Mesendoderm (in vitro differentiated cells): ENCODE measurements at regions not wholly inside any gene's neighbourhood (a gene's known extent, or its start where the extent isn't known, plus 50 kb on each side); places are given as distances from the start of the nearest gene placed in this dataset.

Source experiments
- DNase-seq: peaks from one replicate; pipeline ENCODE4 v3.0.0; 2013
- H2AK5ac ChIP-seq: 2 replicates; pipeline ENCODE4 v1.6.1; 2013; ENCODE audit warnings: low read length, inconsistent platforms
- H2BK120ac ChIP-seq: 2 replicates; pipeline ENCODE4 v1.6.1; 2013; ENCODE audit warnings: low read depth, mild to moderate bottlenecking, low read length, moderate library complexity, mixed read lengths
- H2BK15ac ChIP-seq: replicated peaks from 2 replicates; pipeline ENCODE4 v1.6.1; 2013; ENCODE audit warnings: low read depth, mild to moderate bottlenecking, moderate library complexity
- H2BK5ac ChIP-seq: 2 replicates; pipeline ENCODE4 v1.6.1; 2013; ENCODE audit warnings: low read length, inconsistent platforms
- H3K18ac ChIP-seq: 2 replicates; pipeline ENCODE4 v1.6.1; 2013; ENCODE audit warnings: mild to moderate bottlenecking, low read length, mixed read lengths
- H3K23ac ChIP-seq: one replicate; pipeline ENCODE4 v1.6.1; 2013; ENCODE audit warnings: low read length
- H3K27ac ChIP-seq: 2 replicates; pipeline ENCODE4 v1.5.1; 2013; ENCODE audit warnings: low read depth, mild to moderate bottlenecking, inconsistent platforms, low read length, moderate library complexity
- H3K27me3 ChIP-seq: 2 replicates; pipeline ENCODE4 v1.6.1; 2013; ENCODE audit warnings: low read length, control low read depth, mild to moderate bottlenecking, inconsistent platforms; ENCODE audit not compliant: insufficient read depth, poor library complexity
- H3K36me3 ChIP-seq: 2 replicates; pipeline ENCODE4 v1.6.1; 2013; ENCODE audit warnings: low read length, inconsistent platforms; ENCODE audit not compliant: control insufficient read depth, insufficient read depth
- H3K4ac ChIP-seq: one replicate; pipeline ENCODE4 v1.6.1; 2013; ENCODE audit warnings: low read depth, mild to moderate bottlenecking, low read length, moderate library complexity
- H3K4me1 ChIP-seq: 2 replicates; pipeline ENCODE4 v1.6.1; 2013; ENCODE audit warnings: low read depth, low read length, inconsistent platforms; ENCODE audit not compliant: control insufficient read depth
- H3K4me2 ChIP-seq: 2 replicates; pipeline ENCODE4 v1.6.1; 2013; ENCODE audit warnings: low read length
- H3K4me3 ChIP-seq: 2 replicates; pipeline ENCODE4 v1.5.1; 2013; ENCODE audit warnings: mild to moderate bottlenecking, low read length
- H3K56ac ChIP-seq: one replicate; pipeline ENCODE4 v1.6.1; 2013; ENCODE audit warnings: low read length
- H3K79me1 ChIP-seq: 2 replicates; pipeline ENCODE4 v1.6.1; 2013; ENCODE audit warnings: low read length, inconsistent platforms
- H3K79me2 ChIP-seq: 2 replicates; pipeline ENCODE4 v1.6.1; 2013; ENCODE audit warnings: mild to moderate bottlenecking, low read length; ENCODE audit not compliant: control insufficient read depth, insufficient read depth
- H3K9ac ChIP-seq: 2 replicates; pipeline ENCODE4 v1.6.1; 2013; ENCODE audit warnings: low read length, inconsistent platforms
- H4K5ac ChIP-seq: one replicate; pipeline ENCODE4 v1.6.1; 2013; ENCODE audit warnings: low read length
- H4K8ac ChIP-seq: one replicate; pipeline ENCODE4 v1.6.1; 2013; ENCODE audit warnings: low read depth, mild to moderate bottlenecking, control low read depth, low read length, moderate library complexity
- WGBS: extraction: QIAGEN DNeasy Blood & Tissue Kit; methylation state at CpG from one replicate; pipeline ENCODE4 v1.1.7; 2013; ENCODE audit warnings: low lambda C conversion rate, missing lambda C conversion rate; ENCODE audit not compliant: insufficient coverage; ENCODE audit errors: extremely low coverage; 5-methylcytosine and 5-hydroxymethylcytosine counted together

- no peaks in the 10 kb centered on the region for H3K79me2 ChIP-seq
- no peak overlapping the region for H3K4me3 ChIP-seq
- no peak overlapping the region for H4K5ac ChIP-seq
- H3K27me3 ChIP-seq = no peaks in the 10 kb centered on the region
- no peak overlapping the region for H2AK5ac ChIP-seq
- H2BK120ac ChIP-seq = no peak overlapping the region
- H3K4ac ChIP-seq = no peak overlapping the region
- no peak for DNase-seq
- H3K4me2 ChIP-seq = no peak overlapping the region
- H2BK15ac ChIP-seq = no peak overlapping the region
- no peak overlapping the region for H2BK5ac ChIP-seq
- no peak overlapping the region for H3K9ac ChIP-seq
- no peaks in the 10 kb centered on the region for H3K79me1 ChIP-seq
- H3K18ac ChIP-seq = no peak overlapping the region
- H3K56ac ChIP-seq = no peak overlapping the region
- H3K4me1 ChIP-seq = no peaks in the 10 kb centered on the region
- H3K23ac ChIP-seq = no peak overlapping the region
- no peak overlapping the region for H4K8ac ChIP-seq
- H3K36me3 ChIP-seq = no peaks in the 10 kb centered on the region
- no CpG with 5 or more reads among the region's 3 CpGs for WGBS
- H3K27ac ChIP-seq = no peak overlapping the region
Observed at GRCh38 chr3:34365231-34365630, 566.8 kb downstream of the PDCD6IP start.

DNA sequence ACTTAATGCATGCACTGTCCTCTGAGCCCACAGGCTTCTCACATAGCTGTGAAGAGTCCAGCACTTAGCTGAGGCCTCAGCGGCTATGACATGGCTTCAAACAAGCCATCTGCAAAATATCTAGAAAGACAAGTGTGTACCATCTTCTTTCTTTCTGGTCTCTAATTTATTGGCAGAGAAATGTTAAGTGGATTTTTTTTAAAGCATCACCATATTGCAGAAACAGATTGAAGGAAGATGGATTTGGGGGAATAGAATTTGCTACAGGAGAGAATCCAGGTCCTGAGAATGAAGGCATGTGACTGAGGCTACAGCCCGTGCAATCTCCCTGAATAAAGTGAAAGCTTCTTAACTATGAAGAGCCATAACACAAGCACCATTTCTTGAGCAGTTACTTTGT lies 567.3 kb downstream of the PDCD6IP start:
- no peak overlapping the region for H4K8ac ChIP-seq
- H3K9ac ChIP-seq = no peak overlapping the region
- no peaks in the 10 kb centered on the region for H3K79me2 ChIP-seq
- no peak overlapping the region for H2BK15ac ChIP-seq
- no peak overlapping the region for H2AK5ac ChIP-seq
- no peak overlapping the region for H2BK5ac ChIP-seq
- H3K79me1 ChIP-seq = no peaks in the 10 kb centered on the region
- no peak overlapping the region for H3K23ac ChIP-seq
- no peaks in the 10 kb centered on the region for H3K4me1 ChIP-seq
- no peak overlapping the region for H3K4ac ChIP-seq
- H3K27ac ChIP-seq = no peak overlapping the region
- no peak overlapping the region for H4K5ac ChIP-seq
- H3K56ac ChIP-seq = no peak overlapping the region
- DNase-seq = no peak
- no peaks in the 10 kb centered on the region for H3K27me3 ChIP-seq
- no CpG with 5 or more reads among the region's 2 CpGs for WGBS
- no peak overlapping the region for H3K4me3 ChIP-seq
- H3K4me2 ChIP-seq = no peak overlapping the region
- no peak overlapping the region for H3K18ac ChIP-seq
- no peaks in the 10 kb centered on the region for H3K36me3 ChIP-seq
- no peak overlapping the region for H2BK120ac ChIP-seq

DNA sequence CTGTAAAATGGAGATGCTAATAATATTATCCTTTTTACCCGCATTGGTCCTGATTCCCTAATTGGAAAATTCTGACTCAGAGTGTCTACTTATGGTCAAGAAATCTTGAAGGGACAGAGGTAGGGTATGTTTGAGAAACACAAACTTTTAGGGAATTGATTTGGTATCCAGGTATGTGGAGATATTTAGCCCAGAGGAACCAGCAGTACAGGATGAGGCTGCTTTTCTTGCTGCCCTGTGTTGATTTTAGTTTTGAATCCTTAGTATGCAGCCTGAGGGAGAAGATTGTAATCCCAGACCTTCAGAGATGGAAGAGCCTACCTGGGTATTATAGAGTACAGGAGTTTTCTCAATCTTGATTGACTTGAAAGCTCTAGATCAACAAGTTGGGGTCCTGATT lies 569.1 kb downstream of the PDCD6IP start:
- no peak overlapping the region for H3K4me3 ChIP-seq
- no peak overlapping the region for H3K4ac ChIP-seq
- H3K18ac ChIP-seq = no peak overlapping the region
- no peaks in the 10 kb centered on the region for H3K27me3 ChIP-seq
- WGBS = no CpG with 5 or more reads among the region's 1 CpG
- H4K5ac ChIP-seq = no peak overlapping the region
- H2AK5ac ChIP-seq = no peak overlapping the region
- H3K36me3 ChIP-seq = no peaks in the 10 kb centered on the region
- no peak overlapping the region for H3K56ac ChIP-seq
- no peak overlapping the region for H3K27ac ChIP-seq
- H3K79me2 ChIP-seq = no peaks in the 10 kb centered on the region
- no peak overlapping the region for H2BK15ac ChIP-seq
- H3K4me1 ChIP-seq = no peaks in the 10 kb centered on the region
- no peaks in the 10 kb centered on the region for H3K79me1 ChIP-seq
- H2BK120ac ChIP-seq = no peak overlapping the region
- DNase-seq = no peak
- no peak overlapping the region for H3K4me2 ChIP-seq
- H2BK5ac ChIP-seq = no peak overlapping the region
- no peak overlapping the region for H3K9ac ChIP-seq
- no peak overlapping the region for H3K23ac ChIP-seq
- no peak overlapping the region for H4K8ac ChIP-seq

GRCh38 chr3:34374521-34374920 lies 576.1 kb downstream of the PDCD6IP start:
- Histone ChIP-seq H3K4me2 (no peak overlapping the region), H3K4ac (no peak overlapping the region), H3K56ac (no peak overlapping the region), H3K27me3 (no peaks in the 10 kb centered on the region), H2BK5ac (no peak overlapping the region), H3K18ac (no peak overlapping the region), H4K5ac (no peak overlapping the region), H2BK15ac (no peak overlapping the region), H3K4me3 (no peak overlapping the region), H3K27ac (no peak overlapping the region), H2BK120ac (no peak overlapping the region), H2AK5ac (no peak overlapping the region), H3K36me3 (no peaks in the 10 kb centered on the region), H3K79me2 (no peaks in the 10 kb centered on the region), H3K23ac (no peak overlapping the region), H3K79me1 (no peaks in the 10 kb centered on the region), H3K9ac (no peak overlapping the region), H3K4me1 (no peaks in the 10 kb centered on the region), H4K8ac (no peak overlapping the region)
- no peak for DNase-seq

DNA sequence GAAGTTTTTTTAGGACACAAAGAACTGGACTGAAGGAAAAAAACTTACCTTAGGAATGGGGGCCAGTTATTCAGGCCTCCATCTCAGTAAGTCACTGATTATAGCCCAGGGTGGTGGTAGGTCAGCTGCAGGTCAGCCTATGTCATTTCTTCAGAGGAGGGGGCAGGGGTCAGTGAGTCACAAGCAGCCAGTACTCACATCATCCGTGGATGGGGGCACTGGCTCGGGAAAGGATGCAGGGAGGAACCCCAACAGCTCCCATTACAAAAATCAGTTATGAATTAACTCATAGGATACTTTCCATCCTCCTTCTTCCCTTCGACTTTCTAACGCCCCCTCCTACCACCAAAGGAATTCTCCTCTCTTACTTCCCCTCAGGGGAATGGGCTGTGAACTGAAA lies 578.3 kb downstream of the PDCD6IP start:
- no peak overlapping the region for H3K4me2 ChIP-seq
- no peak overlapping the region for H3K23ac ChIP-seq
- H3K4me3 ChIP-seq = no peak overlapping the region
- H2BK120ac ChIP-seq = no peak overlapping the region
- H3K27ac ChIP-seq = no peak overlapping the region
- H3K27me3 ChIP-seq = no peaks in the 10 kb centered on the region
- no peak overlapping the region for H3K9ac ChIP-seq
- WGBS = 100% methylated on average over 2 of the region's 4 CpGs
- no peak overlapping the region for H2BK5ac ChIP-seq
- no peak overlapping the region for H3K18ac ChIP-seq
- no peak overlapping the region for H4K8ac ChIP-seq
- H3K36me3 ChIP-seq = no peaks in the 10 kb centered on the region
- H3K79me1 ChIP-seq = no peaks in the 10 kb centered on the region
- H2AK5ac ChIP-seq = no peak overlapping the region
- no peak overlapping the region for H2BK15ac ChIP-seq
- DNase-seq = no peak
- no peak overlapping the region for H3K56ac ChIP-seq
- no peak overlapping the region for H4K5ac ChIP-seq
- no peaks in the 10 kb centered on the region for H3K4me1 ChIP-seq
- H3K4ac ChIP-seq = no peak overlapping the region
- no peaks in the 10 kb centered on the region for H3K79me2 ChIP-seq

GRCh38 chr3:34377961-34378360 lies 579.5 kb downstream of the PDCD6IP start:
- Histone ChIP-seq H3K4me1 (no peaks in the 10 kb centered on the region), H2AK5ac (no peak overlapping the region), H3K18ac (no peak overlapping the region), H4K8ac (no peak overlapping the region), H3K23ac (no peak overlapping the region), H3K79me1 (no peaks in the 10 kb centered on the region), H3K27me3 (no peaks in the 10 kb centered on the region), H3K79me2 (no peaks in the 10 kb centered on the region), H3K4ac (no peak overlapping the region), H3K9ac (no peak overlapping the region), H3K36me3 (no peaks in the 10 kb centered on the region), H2BK120ac (no peak overlapping the region), H2BK15ac (no peak overlapping the region), H2BK5ac (no peak overlapping the region), H3K4me2 (no peak overlapping the region), H3K4me3 (no peak overlapping the region), H4K5ac (no peak overlapping the region), H3K56ac (no peak overlapping the region), H3K27ac (no peak overlapping the region)
- DNase-seq = no peak
- no CpG with 5 or more reads among the region's 6 CpGs for WGBS
